Neural progenitor cell (in vitro differentiated cells): ENCODE measurements at regions not wholly inside any gene's neighbourhood (a gene's known extent, or its start where the extent isn't known, plus 50 kb on each side); places are given as distances from the start of the nearest gene placed in this dataset.
"Not testable (repeated sequence)": the region's sequence is repeated elsewhere in the genome, so short reads cannot be mapped to it uniquely, and the experiment has no call there.

Experiments used
- EZH2 ChIP-seq: fragments of 200-600 bp; sonication (generic); IDR thresholded peaks from 2 replicates; pipeline ENCODE4 v1.6.1; 2017; ENCODE audit warnings: antibody characterized with exemption, mild to moderate bottlenecking, moderate library complexity
- TF ChIP-seq, protein P1 (sequence below): fragments of 200-600 bp; sonication (generic); IDR thresholded peaks from 2 replicates; pipeline ENCODE4 v1.5.1; 2017; ENCODE audit warnings: antibody characterized with exemption, mild to moderate bottlenecking

DNA sequence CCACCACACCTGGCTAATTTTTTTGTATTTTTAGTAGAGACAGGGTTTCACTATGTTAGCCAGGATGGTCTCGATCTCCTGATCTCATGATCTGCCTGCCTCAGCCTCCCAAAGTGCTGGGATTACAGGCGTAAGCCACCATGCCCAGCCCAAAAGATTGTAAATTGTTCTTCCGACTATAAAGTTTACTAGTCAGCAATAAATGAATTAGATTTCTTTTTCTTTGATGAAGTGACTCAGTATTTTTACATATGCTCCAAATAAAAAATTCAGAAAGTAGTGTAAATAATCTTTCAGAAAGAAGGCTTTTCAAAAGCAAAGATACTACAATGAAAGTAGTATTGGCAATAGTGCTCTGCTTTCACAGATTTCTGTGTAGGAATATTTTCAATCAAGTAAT is 1680.9 kb downstream of the MRPL39 start:
- TF ChIP-seq, protein P1, sequence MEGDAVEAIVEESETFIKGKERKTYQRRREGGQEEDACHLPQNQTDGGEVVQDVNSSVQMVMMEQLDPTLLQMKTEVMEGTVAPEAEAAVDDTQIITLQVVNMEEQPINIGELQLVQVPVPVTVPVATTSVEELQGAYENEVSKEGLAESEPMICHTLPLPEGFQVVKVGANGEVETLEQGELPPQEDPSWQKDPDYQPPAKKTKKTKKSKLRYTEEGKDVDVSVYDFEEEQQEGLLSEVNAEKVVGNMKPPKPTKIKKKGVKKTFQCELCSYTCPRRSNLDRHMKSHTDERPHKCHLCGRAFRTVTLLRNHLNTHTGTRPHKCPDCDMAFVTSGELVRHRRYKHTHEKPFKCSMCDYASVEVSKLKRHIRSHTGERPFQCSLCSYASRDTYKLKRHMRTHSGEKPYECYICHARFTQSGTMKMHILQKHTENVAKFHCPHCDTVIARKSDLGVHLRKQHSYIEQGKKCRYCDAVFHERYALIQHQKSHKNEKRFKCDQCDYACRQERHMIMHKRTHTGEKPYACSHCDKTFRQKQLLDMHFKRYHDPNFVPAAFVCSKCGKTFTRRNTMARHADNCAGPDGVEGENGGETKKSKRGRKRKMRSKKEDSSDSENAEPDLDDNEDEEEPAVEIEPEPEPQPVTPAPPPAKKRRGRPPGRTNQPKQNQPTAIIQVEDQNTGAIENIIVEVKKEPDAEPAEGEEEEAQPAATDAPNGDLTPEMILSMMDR: not testable (repeated sequence)
- not testable (repeated sequence) for TF ChIP-seq EZH2
